Stimulated activated naive CD4-positive, alpha-beta T cell (primary cell): ENCODE measurements at regions not wholly inside any gene's neighbourhood (a gene's known extent, or its start where the extent isn't known, plus 50 kb on each side); places are given as distances from the start of the nearest gene placed in this dataset.

Source experiments
- DNase-seq, 6 experiments: peaks; one replicate each; lab custom pipeline; 2025; lab: John Stamatoyannopoulos, UW

- DNase-seq, result no peak
Observed at GRCh38 chr4:180407275-180407885, 1835.8 kb upstream of the TENM3 start.

DNA sequence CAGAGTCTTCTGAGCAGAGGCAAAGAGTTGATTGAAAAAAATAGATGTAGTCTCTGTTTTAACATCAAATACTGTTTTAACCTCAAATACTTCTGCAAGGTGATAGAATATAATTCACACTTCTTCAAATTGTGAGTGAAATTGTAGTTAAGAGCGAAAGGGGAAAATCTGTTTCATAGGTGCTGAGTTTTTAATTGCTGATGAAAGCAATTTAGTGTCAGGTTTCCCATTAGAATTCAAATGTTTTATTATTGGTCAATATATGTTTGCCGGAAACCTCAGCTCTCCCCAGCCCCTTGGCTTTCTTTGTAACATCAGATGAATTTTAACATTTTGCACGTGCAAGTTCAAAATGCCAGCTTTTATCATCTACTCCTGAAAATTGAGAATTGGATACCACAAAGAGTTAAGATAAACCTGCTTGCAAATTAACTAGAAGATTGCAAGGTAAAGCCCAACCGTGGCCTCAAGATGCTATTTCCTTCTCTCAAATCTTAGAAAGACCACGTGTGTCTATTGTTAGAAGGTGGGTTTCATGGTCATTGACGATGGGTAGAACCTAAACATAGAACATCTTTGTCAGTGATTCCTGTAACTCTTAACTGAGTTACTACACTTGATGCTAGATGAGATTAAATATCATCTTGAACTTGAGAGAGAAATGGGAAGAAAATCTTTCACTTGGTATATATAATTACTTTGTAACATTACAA, 1824.2 kb upstream of the TENM3 start:
- no peak for DNase-seq

DNA sequence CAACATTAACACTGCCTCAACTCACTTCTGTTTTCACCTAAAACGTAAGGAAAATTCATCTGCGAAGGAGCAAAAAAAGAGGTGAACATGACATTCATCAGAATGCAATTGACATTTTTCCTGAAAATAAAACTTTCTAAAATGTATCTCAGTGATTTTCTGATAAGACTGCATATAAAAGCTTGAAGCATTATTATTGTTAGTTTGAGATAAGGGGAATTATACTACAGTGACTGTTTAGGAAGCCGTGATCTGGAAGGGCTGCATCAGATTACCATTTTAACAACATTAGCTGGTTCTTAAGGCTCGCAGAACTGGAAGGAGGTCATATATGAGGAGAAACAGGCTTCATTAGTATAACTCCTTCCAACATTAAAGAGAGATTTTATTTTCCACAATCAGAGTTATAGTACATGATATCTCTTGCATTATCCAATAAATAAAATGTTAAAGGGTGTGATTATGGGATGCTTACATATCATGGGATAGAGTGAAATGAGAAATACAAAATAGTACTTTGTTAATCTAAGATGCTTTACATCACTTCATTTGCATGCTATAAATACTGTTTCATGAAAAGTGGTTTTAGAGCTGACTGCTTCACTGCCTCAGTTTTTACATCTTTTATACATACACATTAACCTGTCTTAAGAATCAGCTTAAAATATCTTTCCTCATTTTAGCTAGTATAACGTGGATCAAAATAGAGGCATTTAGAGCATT, 1820.1 kb upstream of the TENM3 start:
- DNase-seq, result no peak

DNA sequence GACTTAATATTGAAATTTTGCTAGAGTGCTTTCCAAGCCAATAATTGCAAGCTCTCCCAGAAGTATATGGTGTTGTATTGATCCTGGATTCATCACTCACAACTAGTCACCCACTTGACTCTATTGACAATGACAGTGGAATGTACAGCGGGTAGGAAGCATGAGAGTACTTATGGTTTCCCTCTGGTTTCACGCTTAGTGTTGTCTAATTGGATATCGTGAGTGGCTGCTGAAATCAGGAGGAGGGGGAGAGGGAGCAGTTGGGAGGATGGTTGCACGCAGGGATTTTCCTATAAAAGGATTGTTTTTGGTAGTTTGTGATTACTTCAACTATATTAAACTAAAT, 1819.5 kb upstream of the TENM3 start:
- DNase-seq, result no peak

DNA sequence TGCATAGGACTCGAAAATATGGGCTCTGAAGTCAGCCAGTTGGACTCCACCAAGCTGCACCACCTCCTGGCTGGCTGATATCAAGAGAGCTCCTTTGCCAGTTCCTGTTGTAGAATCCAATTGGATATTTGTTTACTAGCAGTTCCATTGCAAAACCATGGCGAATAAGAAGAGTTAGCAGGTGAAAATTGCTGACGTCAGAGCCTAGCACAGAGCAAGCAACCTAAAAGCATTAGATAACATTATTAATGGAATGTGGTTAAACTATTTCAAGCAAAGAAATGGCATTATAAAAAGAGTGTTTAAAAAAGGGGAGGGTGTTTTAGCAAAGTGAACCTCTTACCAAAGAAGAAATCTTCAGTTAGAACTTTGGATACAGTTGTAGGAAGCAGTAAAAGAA, 1816.3 kb upstream of the TENM3 start:
- DNase-seq, result no peak

DNA sequence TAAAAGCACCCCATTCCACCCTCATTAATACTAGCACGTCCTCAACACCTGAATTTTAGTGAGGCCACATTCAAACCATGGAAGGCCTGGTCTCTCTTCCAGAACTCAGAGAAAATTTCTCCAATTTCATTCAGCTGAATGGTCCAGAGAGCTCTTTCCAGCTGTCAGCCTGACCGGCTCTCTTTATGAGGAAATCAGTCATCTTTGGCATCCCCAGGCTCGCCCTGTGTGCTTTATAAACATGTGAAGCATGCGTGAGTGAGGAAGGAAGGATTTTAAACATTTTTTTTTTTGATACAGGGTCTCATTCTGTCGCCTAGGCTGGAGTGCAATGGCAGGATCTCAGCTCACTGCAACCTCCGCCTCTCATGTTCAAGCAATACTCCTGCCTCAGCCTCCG, 1812.9 kb upstream of the TENM3 start:
- no peak for DNase-seq

DNA sequence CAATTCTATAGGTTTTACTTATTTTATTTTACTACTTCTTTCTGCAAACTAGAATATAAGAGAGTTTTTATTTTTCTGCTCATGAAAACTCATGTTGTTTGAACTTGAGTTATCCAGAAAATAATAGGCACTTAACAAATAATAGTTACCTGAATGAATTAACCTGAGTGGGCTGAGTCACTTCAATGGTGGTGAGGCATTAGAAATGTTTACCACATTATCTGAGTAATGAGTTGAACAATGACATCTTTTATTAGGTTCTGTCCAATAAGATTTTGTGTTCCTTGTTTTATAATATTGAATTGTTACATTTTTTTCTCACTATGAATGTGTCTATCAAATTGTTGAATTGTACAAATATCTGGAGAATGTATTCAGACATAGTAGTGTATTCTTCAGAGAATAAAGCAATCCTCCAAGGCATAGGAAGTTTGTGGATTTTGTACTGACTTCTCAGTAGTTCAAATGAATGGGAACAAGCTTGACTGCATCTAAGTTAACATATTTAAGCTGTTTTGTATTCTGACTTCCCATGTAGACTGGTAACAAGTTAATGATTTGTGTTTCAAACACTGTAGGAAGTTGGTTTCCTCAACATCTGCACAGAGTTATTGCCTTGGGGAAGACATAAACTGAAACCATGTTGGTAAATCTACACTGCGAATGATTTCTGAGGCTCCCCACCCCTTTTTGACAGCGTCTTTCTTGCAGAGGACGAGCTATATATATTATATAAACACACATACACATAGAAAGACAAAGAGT, 1808.9 kb upstream of the TENM3 start:
- no peak for DNase-seq

DNA sequence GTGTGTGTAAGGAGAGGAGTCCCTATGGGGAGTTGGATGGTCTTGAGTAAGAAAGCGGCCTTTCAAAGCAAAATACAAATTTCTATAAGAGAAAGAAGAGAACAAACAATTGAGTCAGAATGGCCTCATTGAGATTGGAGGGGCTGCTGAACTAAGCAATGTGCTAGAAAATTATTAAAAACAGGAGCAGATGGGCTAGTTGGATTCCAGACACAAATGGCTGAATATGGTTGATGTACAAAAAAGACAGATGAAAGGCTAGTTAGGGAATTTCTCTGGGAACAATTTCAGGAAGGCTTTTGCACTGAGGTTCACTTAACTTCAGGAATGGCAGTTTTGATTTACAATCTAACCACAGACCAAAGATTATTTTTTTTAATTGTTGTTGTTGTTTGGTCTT, 1806.8 kb upstream of the TENM3 start:
- no peak for DNase-seq

DNA sequence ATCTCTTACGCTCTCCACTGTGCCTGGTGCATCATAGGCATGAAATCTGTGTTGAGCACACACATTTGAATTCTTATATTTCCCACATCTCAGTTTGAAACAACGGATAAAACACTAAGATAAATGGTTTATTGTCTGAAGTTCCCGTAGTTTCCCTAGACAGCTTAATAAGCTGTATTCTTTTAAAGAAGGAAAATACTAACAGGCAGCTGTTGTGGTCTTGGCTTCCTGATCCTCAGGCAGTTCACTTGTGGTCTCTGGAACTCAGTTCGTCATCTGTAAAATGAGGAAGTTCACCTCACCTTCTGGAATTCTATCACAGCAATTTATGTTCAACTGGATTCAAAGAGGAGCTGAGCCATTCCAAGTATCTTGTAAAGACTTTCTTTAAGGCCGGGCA, 1805.6 kb upstream of the TENM3 start:
- no peak for DNase-seq

DNA sequence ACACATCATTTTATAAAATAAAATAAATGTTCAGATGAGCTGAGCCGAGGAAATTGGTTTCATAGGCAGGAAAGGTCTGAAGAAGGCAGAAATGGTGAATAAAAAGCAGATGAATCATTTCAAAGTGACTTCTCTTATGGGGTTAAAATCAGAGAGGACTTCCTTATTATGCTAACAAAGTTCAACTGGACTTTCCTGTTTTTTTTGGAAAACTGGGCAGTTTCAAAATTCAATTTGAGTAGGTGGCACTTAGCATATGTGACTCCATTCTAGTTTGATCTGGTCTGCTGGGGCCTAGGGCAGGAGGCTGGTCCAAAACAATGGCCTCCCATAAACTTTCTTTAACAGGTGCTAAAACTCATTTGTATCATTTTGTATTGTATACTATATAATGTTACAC, 1794.9 kb upstream of the TENM3 start:
- DNase-seq, result no peak

GRCh38 chr4:180449395-180449956, 1793.7 kb upstream of the TENM3 start:
- no peak for DNase-seq

GRCh38 chr4:180455226-180455625, 1788.0 kb upstream of the TENM3 start:
- DNase-seq, result no peak

- DNase-seq, result no peak
Observed at GRCh38 chr4:180456928-180457327, 1786.3 kb upstream of the TENM3 start.

- no peak for DNase-seq
Observed at GRCh38 chr4:180462116-180462515, 1781.1 kb upstream of the TENM3 start.

GRCh38 chr4:180465364-180465763, 1777.8 kb upstream of the TENM3 start:
- no peak for DNase-seq

- DNase-seq, result no peak
Observed at GRCh38 chr4:180483036-180483435, 1760.2 kb upstream of the TENM3 start.

DNA sequence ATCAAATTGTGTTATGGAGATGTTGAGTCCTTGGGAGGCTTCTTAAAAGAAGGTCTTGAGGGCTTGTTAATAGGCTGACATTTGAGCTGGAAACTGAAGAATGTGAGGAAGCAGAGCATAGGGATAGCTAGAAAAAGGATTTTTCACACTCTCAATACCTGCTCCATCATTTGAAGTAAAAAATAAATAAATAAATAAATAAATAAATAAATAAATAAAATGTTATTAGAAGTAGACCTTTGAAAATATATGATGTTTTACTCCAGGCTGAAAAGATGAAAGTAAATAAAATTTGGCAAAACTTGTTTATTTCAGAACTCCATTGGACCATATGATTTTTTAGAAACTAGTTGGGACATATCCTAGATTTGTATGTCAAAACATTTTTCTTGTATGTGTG, 1757.8 kb upstream of the TENM3 start:
- no peak for DNase-seq

GRCh38 chr4:180486342-180486741, 1756.9 kb upstream of the TENM3 start:
- DNase-seq, result no peak

DNA sequence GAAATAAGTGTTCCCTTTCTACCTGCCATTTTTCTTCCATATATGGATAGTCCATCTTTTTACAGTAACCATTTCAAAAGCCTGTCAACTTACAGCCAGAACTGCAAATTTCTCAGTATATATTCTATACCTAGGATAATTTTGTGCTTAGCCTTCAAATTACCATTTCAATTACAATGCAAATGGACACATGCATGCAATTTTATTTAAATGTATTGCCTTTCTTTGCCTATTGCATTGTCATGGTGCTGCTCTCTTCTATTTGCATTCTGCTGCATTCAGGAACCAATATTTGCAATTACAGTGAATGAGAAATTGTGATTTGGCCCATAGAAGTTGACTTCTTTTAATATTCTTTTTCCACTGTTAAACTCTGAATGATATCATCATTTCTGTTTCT, 1753.4 kb upstream of the TENM3 start:
- DNase-seq, result no peak

- DNase-seq, result no peak
Observed at GRCh38 chr4:180491210-180491609, 1752.0 kb upstream of the TENM3 start.

DNA sequence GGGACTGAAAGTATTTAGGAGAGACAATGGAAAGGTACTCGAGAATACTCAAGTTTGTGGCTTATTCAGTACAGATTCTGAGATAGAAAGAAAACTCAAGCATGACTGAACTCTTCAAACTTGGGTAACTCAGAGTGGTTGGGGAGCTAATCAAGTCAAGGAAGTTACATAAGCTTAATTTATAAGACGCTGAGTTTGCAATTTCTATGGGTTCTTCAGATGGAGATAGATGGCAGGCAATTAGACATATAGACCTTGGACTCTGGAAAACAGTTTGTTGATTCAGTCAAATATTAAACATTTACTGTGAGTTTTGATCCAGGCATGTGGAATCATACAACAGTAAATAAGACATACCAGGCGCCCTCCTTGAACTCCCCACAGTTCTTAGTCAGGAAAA, 1749.9 kb upstream of the TENM3 start:
- no peak for DNase-seq

- DNase-seq, result no peak
Observed at GRCh38 chr4:180500154-180500553, 1743.0 kb upstream of the TENM3 start.
